ENCODE measurements at regions not wholly inside any gene's neighbourhood (a gene's known extent, or its start where the extent isn't known, plus 50 kb on each side); places are given as distances from the start of the nearest gene placed in this dataset.

GRCh38 chr3:144390786-144391185 lies 419.2 kb downstream of the DIPK2A start:
- DNase-seq: no peak

- DNase-seq: no peak
Measured at GRCh38 chr3:144391236-144391635, 419.6 kb downstream of the DIPK2A start.

GRCh38 chr3:144394032-144394431 lies 422.4 kb downstream of the DIPK2A start:
- DNase-seq: no peak

- DNase-seq: no peak
Measured at GRCh38 chr3:144402430-144402829, 430.8 kb downstream of the DIPK2A start.

- DNase-seq: no peak
Measured at GRCh38 chr3:144403040-144403457, 431.4 kb downstream of the DIPK2A start.

- peak; percentile 28 for DNase-seq
Measured at GRCh38 chr3:144407335-144407734, 435.7 kb downstream of the DIPK2A start.

GRCh38 chr3:144409319-144409718 lies 437.7 kb downstream of the DIPK2A start:
- DNase-seq: no peak

- no peak for DNase-seq
Measured at GRCh38 chr3:144413068-144413467, 441.4 kb downstream of the DIPK2A start.

GRCh38 chr3:144415492-144415891 lies 443.9 kb downstream of the DIPK2A start:
- DNase-seq: no peak

- no peak for DNase-seq
Measured at GRCh38 chr3:144424606-144425005, 453.0 kb downstream of the DIPK2A start.

GRCh38 chr3:144426366-144426765 lies 454.7 kb downstream of the DIPK2A start:
- DNase-seq: no peak

GRCh38 chr3:144426967-144427366 lies 455.3 kb downstream of the DIPK2A start:
- no peak for DNase-seq

- no peak for DNase-seq
Measured at GRCh38 chr3:144429719-144430121, 458.1 kb downstream of the DIPK2A start.

- DNase-seq: no peak
Measured at GRCh38 chr3:144431134-144431533, 459.5 kb downstream of the DIPK2A start.

GRCh38 chr3:144433006-144433405 lies 461.4 kb downstream of the DIPK2A start:
- no peak for DNase-seq

- no peak for DNase-seq
Measured at GRCh38 chr3:144437989-144438388, 466.4 kb downstream of the DIPK2A start.

GRCh38 chr3:144444061-144444460 lies 472.4 kb downstream of the DIPK2A start:
- no peak for DNase-seq

- DNase-seq: no peak
Measured at GRCh38 chr3:144444546-144444945, 472.9 kb downstream of the DIPK2A start.

GRCh38 chr3:144455841-144456440 lies 484.3 kb downstream of the DIPK2A start:
- no peak for DNase-seq

- DNase-seq: no peak
Measured at GRCh38 chr3:144457758-144458157, 486.1 kb downstream of the DIPK2A start.

- no peak for DNase-seq
Measured at GRCh38 chr3:144458283-144458682, 486.7 kb downstream of the DIPK2A start.

GRCh38 chr3:144462337-144462736 lies 490.7 kb downstream of the DIPK2A start:
- DNase-seq: no peak

- DNase-seq: no peak
Measured at GRCh38 chr3:144463911-144464310, 492.3 kb downstream of the DIPK2A start.

GRCh38 chr3:144466114-144466513 lies 494.5 kb downstream of the DIPK2A start:
- DNase-seq: no peak

GRCh38 chr3:144466540-144466939 lies 494.9 kb downstream of the DIPK2A start:
- no peak for DNase-seq

- DNase-seq: no peak
Measured at GRCh38 chr3:144470666-144471065, 499.0 kb downstream of the DIPK2A start.

Data from NCI-H2227 treated with DMSO at 0.1 percent for 48 hours (cell line).